CD14-positive monocyte (primary cell): ENCODE measurements at regions not wholly inside any gene's neighbourhood (a gene's known extent, or its start where the extent isn't known, plus 50 kb on each side); places are given as distances from the start of the nearest gene placed in this dataset.

Experiments
- DNase-seq, 3 donors: peaks; one replicate each; pipeline ENCODE4 v3.0.0-alpha.2; 2011 to 2022
- H2AFZ ChIP-seq: 2 replicates; pipeline ENCODE4 v1.6.0; 2012; ENCODE audit warnings: mild to moderate bottlenecking, low read depth, low read length, inconsistent platforms; ENCODE audit not compliant: insufficient read depth, poor library complexity, severe bottlenecking
- H3K27ac ChIP-seq, 2 donors: 1 replicate in 1 of 2; 2 replicates in 1 of 2; pipeline ENCODE4 v1.5.1; 2012 to 2013; ENCODE audit warnings: low read length in 2 of 2, control low read depth in 1 of 2, inconsistent platforms in 1 of 2, low read depth in 1 of 2, mild to moderate bottlenecking in 1 of 2
- H3K27me3 ChIP-seq, 2 donors: one replicate each; pipeline versions ENCODE4 v1.6.0 to v1.6.1; 2011 to 2013; ENCODE audit warnings: low read length in 2 of 2; ENCODE audit not compliant: control insufficient read depth in 2 of 2, insufficient read depth in 2 of 2
- H3K36me3 ChIP-seq, 2 donors: replicated peaks in 1 of 2; 1 replicate in 1 of 2; 2 replicates in 1 of 2; pipeline versions ENCODE4 v1.5.1 to v1.6.1; 2012 to 2013; ENCODE audit warnings: low read length in 2 of 2, control low read depth in 1 of 2, inconsistent platforms in 1 of 2, mild to moderate bottlenecking in 1 of 2; ENCODE audit not compliant: insufficient read depth in 2 of 2, control insufficient read depth in 1 of 2
- H3K4me1 ChIP-seq, 2 donors: 1 replicate in 1 of 2; 2 replicates in 1 of 2; pipeline versions ENCODE4 v1.5.1 to v1.6.1; 2012 to 2013; ENCODE audit warnings: low read length in 2 of 2, control low read depth in 1 of 2, inconsistent platforms in 1 of 2, mild to moderate bottlenecking in 1 of 2, moderate library complexity in 1 of 2; ENCODE audit not compliant: insufficient read depth in 2 of 2, control insufficient read depth in 1 of 2
- H3K4me2 ChIP-seq: replicated peaks from 2 replicates; pipeline ENCODE3; 2012; ENCODE audit warnings: low read length, moderate library complexity, mild to moderate bottlenecking; ENCODE audit not compliant: poor library complexity, severe bottlenecking; ENCODE audit errors: extremely low read depth
- H3K4me3 ChIP-seq, 3 experiments: fragments of 200-600 bp in 1 of 3; sonication (generic) in 1 of 3; replicated peaks in 1 of 3; 1 replicate in 2 of 3; 2 replicates in 1 of 3; pipeline ENCODE4 v1.5.1; 2011 to 2013; ENCODE audit warnings: low read length in 3 of 3, mild to moderate bottlenecking in 3 of 3, control low read depth in 2 of 3, low read depth in 2 of 3, inconsistent platforms in 1 of 3, moderate library complexity in 1 of 3
- H3K79me2 ChIP-seq: 2 replicates; pipeline ENCODE4 v1.6.0; 2012; ENCODE audit warnings: mild to moderate bottlenecking, control low read depth, inconsistent platforms, low read length, moderate library complexity; ENCODE audit not compliant: insufficient read depth
- H3K9ac ChIP-seq: 2 replicates; pipeline ENCODE4 v1.6.0; 2017; ENCODE audit warnings: low read length, mild to moderate bottlenecking; ENCODE audit not compliant: insufficient read depth, poor library complexity, severe bottlenecking
- H3K9me3 ChIP-seq, 2 donors: replicated peaks in 1 of 2; 1 replicate in 1 of 2; 2 replicates in 1 of 2; pipeline versions ENCODE4 v1.5.1 to v1.6.1; 2012 to 2013; ENCODE audit warnings: low read length in 2 of 2, control low read depth in 1 of 2; ENCODE audit not compliant: control insufficient read depth in 1 of 2, insufficient read depth in 1 of 2
- H4K20me1 ChIP-seq: 2 replicates; pipeline ENCODE4 v1.6.0; 2012; ENCODE audit warnings: mild to moderate bottlenecking, low read length, control low read depth, moderate library complexity; ENCODE audit not compliant: insufficient read depth
- H3K27ac Mint-ChIP-seq, 7 donors: one replicate each; pipeline ENCODE4 v1.8.0; 2020; ENCODE audit warnings: mild to moderate bottlenecking in 7 of 7, mixed read lengths in 7 of 7, moderate library complexity in 6 of 7, inconsistent platforms in 2 of 7
- H3K27me3 Mint-ChIP-seq, 3 donors: one replicate each; pipeline ENCODE4 v1.8.0; 2021 to 2022; ENCODE audit warnings: low read depth in 3 of 3, mild to moderate bottlenecking in 3 of 3, mixed read lengths in 3 of 3, moderate library complexity in 3 of 3, inconsistent platforms in 1 of 3
- H3K36me3 Mint-ChIP-seq, 2 donors: one replicate each; pipeline ENCODE4 v1.8.0; 2020; ENCODE audit warnings: mixed read lengths in 2 of 2, inconsistent platforms in 1 of 2, mild to moderate bottlenecking in 1 of 2
- H3K4me1 Mint-ChIP-seq: one replicate; pipeline ENCODE4 v1.8.0; 2020; ENCODE audit warnings: mild to moderate bottlenecking, mixed read lengths
- H3K4me3 Mint-ChIP-seq, 2 donors: one replicate each; pipeline ENCODE4 v1.8.0; 2020; ENCODE audit warnings: mild to moderate bottlenecking in 2 of 2, mixed read lengths in 2 of 2, moderate library complexity in 1 of 2
- H3K9me3 Mint-ChIP-seq, 7 donors: one replicate each; pipeline ENCODE4 v1.8.0; 2020 to 2022; ENCODE audit warnings: mixed read lengths in 7 of 7, mild to moderate bottlenecking in 6 of 7, moderate library complexity in 6 of 7, inconsistent platforms in 2 of 7
- WGBS: methylation state at CpG from one replicate; pipeline ENCODE4 v1.1.5; 2013; ENCODE audit warnings: missing lambda C conversion rate; ENCODE audit not compliant: insufficient coverage; 5-methylcytosine and 5-hydroxymethylcytosine counted together
- intact Hi-C, 2 donors: fragments of 100-400 bp; cut with micrococcal nuclease; formaldehyde crosslinking; loops; one replicate each; pipeline versions ENCODE4 v1.15.0 to v1.15.1; 2023
- TF ChIP-seq, protein P1 (sequence below): fragments of 200-600 bp; IDR thresholded peaks from one replicate; pipeline ENCODE4 v1.8.0; 2022; ENCODE audit warnings: antibody characterized with exemption, mild to moderate bottlenecking

DNA sequence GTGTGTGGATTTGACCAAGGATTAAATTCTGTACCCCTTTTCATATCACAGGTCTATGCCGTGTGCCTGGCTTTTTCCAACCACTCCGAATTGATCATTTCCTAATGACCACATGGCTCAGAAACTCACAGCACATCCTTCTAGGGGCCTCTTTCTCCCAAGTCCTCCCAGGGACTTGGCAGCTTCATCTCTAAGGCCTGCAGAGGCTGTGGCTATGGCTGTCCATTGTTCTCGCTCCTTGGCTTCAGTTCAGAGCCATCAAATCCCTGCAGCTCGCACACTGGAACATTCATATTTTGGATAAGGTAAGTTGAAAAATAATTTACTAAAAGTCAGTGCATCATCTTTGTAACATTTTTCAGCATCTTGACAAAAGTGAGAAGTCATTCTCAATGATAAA, 497.2 kb upstream of the CDH4 start:
- TF ChIP-seq, protein P1, sequence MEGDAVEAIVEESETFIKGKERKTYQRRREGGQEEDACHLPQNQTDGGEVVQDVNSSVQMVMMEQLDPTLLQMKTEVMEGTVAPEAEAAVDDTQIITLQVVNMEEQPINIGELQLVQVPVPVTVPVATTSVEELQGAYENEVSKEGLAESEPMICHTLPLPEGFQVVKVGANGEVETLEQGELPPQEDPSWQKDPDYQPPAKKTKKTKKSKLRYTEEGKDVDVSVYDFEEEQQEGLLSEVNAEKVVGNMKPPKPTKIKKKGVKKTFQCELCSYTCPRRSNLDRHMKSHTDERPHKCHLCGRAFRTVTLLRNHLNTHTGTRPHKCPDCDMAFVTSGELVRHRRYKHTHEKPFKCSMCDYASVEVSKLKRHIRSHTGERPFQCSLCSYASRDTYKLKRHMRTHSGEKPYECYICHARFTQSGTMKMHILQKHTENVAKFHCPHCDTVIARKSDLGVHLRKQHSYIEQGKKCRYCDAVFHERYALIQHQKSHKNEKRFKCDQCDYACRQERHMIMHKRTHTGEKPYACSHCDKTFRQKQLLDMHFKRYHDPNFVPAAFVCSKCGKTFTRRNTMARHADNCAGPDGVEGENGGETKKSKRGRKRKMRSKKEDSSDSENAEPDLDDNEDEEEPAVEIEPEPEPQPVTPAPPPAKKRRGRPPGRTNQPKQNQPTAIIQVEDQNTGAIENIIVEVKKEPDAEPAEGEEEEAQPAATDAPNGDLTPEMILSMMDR, result no peak
- H3K4me2 ChIP-seq, result no peak overlapping the region
- no peaks in the 10 kb centered on the region for H3K79me2 ChIP-seq
- Mint-ChIP-seq H3K4me3 (no peak overlapping the region), H3K36me3 (no peaks in the 10 kb centered on the region), H3K9me3 (peaks cover 0 to 13% (median 6%) of the 10 kb centered on the region in 7 donors), H3K27ac (no peak overlapping the region), H3K27me3 (peaks cover 0 to 2% (median 0%) of the 10 kb centered on the region in 3 donors), H3K4me1 (no peaks in the 10 kb centered on the region)
- no peak overlapping the region for H2AFZ ChIP-seq
- no peak overlapping the region for H3K27ac ChIP-seq
- H3K9ac ChIP-seq, result no peak overlapping the region
- 73% methylated on average over 2 of the region's 4 CpGs for WGBS
- H3K4me3 ChIP-seq, result no peak overlapping the region
- H3K9me3 ChIP-seq, result peaks cover 0 to 7% of the 10 kb centered on the region in 2 donors
- no peak for DNase-seq
- H3K36me3 ChIP-seq, result no peaks in the 10 kb centered on the region
- no peaks in the 10 kb centered on the region for H3K4me1 ChIP-seq
- no peaks in the 10 kb centered on the region for H3K27me3 ChIP-seq
- H4K20me1 ChIP-seq, result no peaks in the 10 kb centered on the region
- intact Hi-C loops, result no loop called here

DNA sequence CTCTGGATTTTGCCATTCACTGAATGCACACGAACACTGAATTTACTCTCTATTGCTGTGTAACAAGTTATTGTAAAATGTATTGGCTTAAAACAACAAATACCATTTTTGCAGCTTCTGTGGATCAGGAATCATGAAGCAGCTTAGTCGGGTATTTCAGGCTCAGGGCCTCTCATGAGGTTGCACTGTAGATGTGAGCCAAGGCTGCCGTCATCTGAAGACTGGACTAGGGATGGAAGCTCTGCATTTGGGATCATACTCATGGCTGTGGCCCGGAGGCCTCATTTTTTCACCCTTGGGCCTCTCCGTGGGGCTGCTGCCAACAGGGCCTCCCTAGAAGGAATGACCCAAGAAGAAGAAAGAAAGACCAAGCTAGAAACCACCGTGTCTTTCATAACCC, 492.4 kb upstream of the CDH4 start:
- H3K36me3 ChIP-seq, result no peaks in the 10 kb centered on the region

More for the DNA sequence above, 492.4 kb upstream of the CDH4 start:
- no peaks in the 10 kb centered on the region for H3K36me3 Mint-ChIP-seq
- Histone ChIP-seq H3K4me3 (no peak overlapping the region), H4K20me1 (no peaks in the 10 kb centered on the region), H3K4me2 (no peak overlapping the region), H3K9me3 (peaks cover 0 to 10% of the 10 kb centered on the region in 2 donors), H3K27me3 (no peaks in the 10 kb centered on the region), H3K4me1 (no peaks in the 10 kb centered on the region), H3K27ac (no peak overlapping the region), H2AFZ (no peak overlapping the region), H3K79me2 (no peaks in the 10 kb centered on the region), H3K9ac (no peak overlapping the region)
- peaks cover 0 to 2% (median 2%) of the 10 kb centered on the region in 3 donors for H3K27me3 Mint-ChIP-seq
- peaks cover 0 to 10% (median 7%) of the 10 kb centered on the region in 7 donors for H3K9me3 Mint-ChIP-seq
- TF ChIP-seq, protein P1, result no peak
- 95% methylated on average over 4 of the region's 6 CpGs for WGBS
- H3K4me1 Mint-ChIP-seq, result no peaks in the 10 kb centered on the region
- no peak overlapping the region for H3K27ac Mint-ChIP-seq
- no peak overlapping the region for H3K4me3 Mint-ChIP-seq
- no peak for DNase-seq
- intact Hi-C loops, result no loop called here
